ENCODE measurements at regions not wholly inside any gene's neighbourhood (a gene's known extent, or its start where the extent isn't known, plus 50 kb on each side); places are given as distances from the start of the nearest gene placed in this dataset.

DNA sequence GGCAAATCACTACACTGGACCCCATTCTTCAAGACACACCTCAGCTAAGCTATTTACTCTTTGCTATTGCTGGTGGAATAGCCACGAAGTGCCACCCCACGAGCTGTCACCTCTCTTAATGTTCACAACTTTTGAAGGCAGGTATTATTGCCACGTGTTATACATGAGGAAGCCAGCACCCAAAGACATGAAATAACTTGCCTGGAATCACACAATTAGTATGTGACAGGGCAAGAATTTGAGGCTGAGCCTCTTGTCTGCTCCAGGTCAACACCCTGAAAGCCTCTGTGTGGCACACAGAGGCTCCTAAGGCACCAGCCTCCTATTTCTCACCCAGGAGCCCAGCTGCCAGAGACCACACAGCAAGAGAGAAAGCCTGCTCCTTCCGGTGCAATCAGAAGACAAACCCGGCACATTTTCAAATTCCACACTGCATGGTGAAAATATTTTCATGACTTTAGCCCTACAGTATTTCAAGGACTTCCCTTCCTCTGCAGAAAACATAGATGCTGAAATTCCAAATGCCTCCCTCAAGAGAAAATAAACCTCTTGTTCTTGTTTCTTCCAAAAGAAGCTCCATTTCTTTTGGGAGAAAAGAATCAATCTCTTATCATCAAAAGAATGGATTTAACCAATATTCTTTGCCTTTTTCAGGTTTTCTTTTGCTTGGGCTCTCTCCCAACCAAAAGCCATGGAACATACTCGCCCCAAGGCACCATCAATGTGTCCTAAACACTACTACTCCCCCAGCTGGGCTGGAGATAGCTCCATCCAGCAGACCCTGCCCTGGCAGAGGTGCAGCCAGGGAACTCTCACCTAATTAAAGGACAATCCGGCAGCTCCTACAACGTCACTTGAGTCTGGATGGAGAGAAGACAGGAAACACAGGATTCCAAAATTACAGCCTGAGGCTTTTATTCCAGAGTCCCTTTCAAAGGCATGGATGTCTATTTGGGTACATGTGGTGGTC lies 84.7 kb upstream of the THBS1 start:
- dilution Hi-C loops (cut with MboI; ENCODE audit: extremely low pct_ligation_motif_present, low sequenced_read_pairs) (no loop called here), intact Hi-C loops (cut with micrococcal nuclease) (no loop called here)
- BruUV-seq (replicated peaks) = no TSS peak
- DNase-seq (ENCODE audit: low read depth, low spot score) = no peak
- CTCF ChIA-PET = interaction anchor here (1.0 to 2.8 kb wide), 3 partner anchors 11 to 35 kb away, joined by 3 to 12 read pairs (median 4); no protein-coding TSS in a partner anchor
- Histone ChIP-seq H3K79me2 (ENCODE audit: control insufficient read depth, insufficient read depth, low read length) (no peaks in the 10 kb centered on the region), H3K4me2 (ENCODE audit: insufficient read depth, low read length) (no peak overlapping the region), H3K9me1 (replicated peaks; ENCODE audit: control insufficient read depth, extremely low read depth, insufficient read depth, low read length) (no peaks in the 10 kb centered on the region), H3K9ac (replicated peaks; ENCODE audit: extremely low read depth, insufficient read depth, low read length) (no peak overlapping the region), H2AFZ (ENCODE audit: low read depth, low read length) (no peak overlapping the region), H3K36me3 (ENCODE audit: control insufficient read depth in 2 of 2, extremely low read depth in 1 of 2, insufficient read depth in 2 of 2, low read length in 2 of 2) (no peaks in the 10 kb centered on the region), H4K20me1 (replicated peaks; ENCODE audit: control insufficient read depth, extremely low read depth, insufficient read depth, low read length) (no peaks in the 10 kb centered on the region), H3K4me3 (replicated peaks in 1 of 3; ENCODE audit: insufficient read depth in 1 of 3, low read depth in 1 of 3, low read length in 3 of 3) (no peak overlapping the region), H3K27ac (ENCODE audit: insufficient read depth, low read depth, low read length) (no peak overlapping the region), H3K9me3 (replicated peaks; ENCODE audit: control insufficient read depth, insufficient read depth, low read length) (no peaks in the 10 kb centered on the region), H3K4me1 (ENCODE audit: control insufficient read depth, extremely low read depth, insufficient read depth, low read length) (no peaks in the 10 kb centered on the region), H3K27me3 (ENCODE audit: control insufficient read depth in 2 of 2, insufficient read depth in 2 of 2, low read length in 2 of 2) (no peaks in the 10 kb centered on the region)
- TF ChIP-seq, protein P1, sequence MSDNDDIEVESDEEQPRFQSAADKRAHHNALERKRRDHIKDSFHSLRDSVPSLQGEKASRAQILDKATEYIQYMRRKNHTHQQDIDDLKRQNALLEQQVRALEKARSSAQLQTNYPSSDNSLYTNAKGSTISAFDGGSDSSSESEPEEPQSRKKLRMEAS (IDR thresholded peaks at IDR 0.05; ENCODE audit: insufficient read depth, insufficient read length) = no peak
- TF ChIP-seq EZH2 (IDR thresholded peaks at IDR 0.05; ENCODE audit: borderline replicate concordance, low read depth, low read length, severe bottlenecking) = no peak
- no peak for TF ChIP-seq MYC (IDR thresholded peaks at IDR 0.05; ENCODE audit: low read depth, low read length)
- no peak for TF ChIP-seq JUN (IDR thresholded peaks at IDR 0.05; ENCODE audit: borderline replicate concordance, insufficient read depth, insufficient read length, low read depth)
- no peak for TF ChIP-seq POLR2AphosphoS5 (IDR thresholded peaks at IDR 0.05; ENCODE audit: insufficient read depth, low read depth, low read length)
- TF ChIP-seq, protein P2, sequence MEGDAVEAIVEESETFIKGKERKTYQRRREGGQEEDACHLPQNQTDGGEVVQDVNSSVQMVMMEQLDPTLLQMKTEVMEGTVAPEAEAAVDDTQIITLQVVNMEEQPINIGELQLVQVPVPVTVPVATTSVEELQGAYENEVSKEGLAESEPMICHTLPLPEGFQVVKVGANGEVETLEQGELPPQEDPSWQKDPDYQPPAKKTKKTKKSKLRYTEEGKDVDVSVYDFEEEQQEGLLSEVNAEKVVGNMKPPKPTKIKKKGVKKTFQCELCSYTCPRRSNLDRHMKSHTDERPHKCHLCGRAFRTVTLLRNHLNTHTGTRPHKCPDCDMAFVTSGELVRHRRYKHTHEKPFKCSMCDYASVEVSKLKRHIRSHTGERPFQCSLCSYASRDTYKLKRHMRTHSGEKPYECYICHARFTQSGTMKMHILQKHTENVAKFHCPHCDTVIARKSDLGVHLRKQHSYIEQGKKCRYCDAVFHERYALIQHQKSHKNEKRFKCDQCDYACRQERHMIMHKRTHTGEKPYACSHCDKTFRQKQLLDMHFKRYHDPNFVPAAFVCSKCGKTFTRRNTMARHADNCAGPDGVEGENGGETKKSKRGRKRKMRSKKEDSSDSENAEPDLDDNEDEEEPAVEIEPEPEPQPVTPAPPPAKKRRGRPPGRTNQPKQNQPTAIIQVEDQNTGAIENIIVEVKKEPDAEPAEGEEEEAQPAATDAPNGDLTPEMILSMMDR (IDR thresholded peaks at IDR 0.05; ENCODE audit: extremely low read depth in 1 of 2, insufficient read depth in 1 of 2, low read depth in 1 of 2, low read length in 2 of 2) = no peak
- no peak for TF ChIP-seq GATA2 (IDR thresholded peaks at IDR 0.05; ENCODE audit: insufficient read depth, insufficient read length, low read depth, low read length)
- no peak for TF ChIP-seq POLR2A (IDR thresholded peaks at IDR 0.05; ENCODE audit: low read depth, low read length)
- no peak for TF ChIP-seq FOS (IDR thresholded peaks at IDR 0.05; ENCODE audit: borderline replicate concordance, insufficient read depth, low read length)
- POLR2A ChIA-PET = no interaction called here
- FAIRE-seq = no peak

Data from endothelial cell of umbilical vein (primary cell).